IMR-90 (cell line): ENCODE measurements at regions not wholly inside any gene's neighbourhood (a gene's known extent, or its start where the extent isn't known, plus 50 kb on each side); places are given as distances from the start of the nearest gene placed in this dataset.

Experiments used
- CTCF ChIP-seq: conservative IDR thresholded peaks from 2 replicates; pipeline ENCODE4 v1.5.1; 2012; ENCODE audit warnings: mild to moderate bottlenecking, low read depth, low read length, improper control_type of control experiment
- POLR2A ChIP-seq: IDR thresholded peaks from 2 replicates; pipeline ENCODE4 v1.6.1; 2012; ENCODE audit warnings: mild to moderate bottlenecking, low read depth, low read length

GRCh38 chr3:177437513-177438337 lies 240.4 kb upstream of the TBL1XR1 start:
- TF ChIP-seq POLR2A (no peak), CTCF (no peak)
